H54 (cell line): ENCODE measurements at regions not wholly inside any gene's neighbourhood (a gene's known extent, or its start where the extent isn't known, plus 50 kb on each side); places are given as distances from the start of the nearest gene placed in this dataset.
"Not testable (repeated sequence)": the region's sequence is repeated elsewhere in the genome, so short reads cannot be mapped to it uniquely, and the experiment has no call there.

ENCODE experiments used
- DNase-seq: peaks from one replicate; pipeline ENCODE4 v3.0.0; 2011; ENCODE audit warnings: low spot score, mixed read lengths; ENCODE audit not compliant: insufficient read length
- FAIRE-seq: peaks from 3 replicates; lab custom pipeline; 2011; peaks lifted over from hg19 to GRCh38; lab: Jason Lieb, UNC
- POLR2A ChIP-seq: IDR thresholded peaks from 2 replicates; pipeline ENCODE4 v1.6.1; 2011; ENCODE audit warnings: low read depth, mild to moderate bottlenecking, low read length

- DNase-seq (no peak), FAIRE-seq (no peak)
- TF ChIP-seq POLR2A: no peak
Measured at GRCh38 chr2:183729380-183729779, 605.1 kb downstream of the NUP35 start.

GRCh38 chr2:183740241-183740640 is 616.0 kb downstream of the NUP35 start:
- TF ChIP-seq POLR2A: no peak
- DNase-seq (no peak), FAIRE-seq (no peak)

GRCh38 chr2:183752571-183752970 is 628.3 kb downstream of the NUP35 start:
- FAIRE-seq (no peak), DNase-seq (no peak)
- TF ChIP-seq POLR2A: no peak

- TF ChIP-seq POLR2A: no peak
- DNase-seq: no peak
- no peak for FAIRE-seq
Measured at GRCh38 chr2:183759033-183759432, 634.8 kb downstream of the NUP35 start.

- FAIRE-seq: no peak
Measured at GRCh38 chr2:183773775-183774174, 649.5 kb downstream of the NUP35 start.

GRCh38 chr2:183780072-183780471 is 655.8 kb downstream of the NUP35 start:
- no peak for DNase-seq
- no peak for TF ChIP-seq POLR2A
- FAIRE-seq: no peak

More at GRCh38 chr2:183773775-183774174, 649.5 kb downstream of the NUP35 start:
- no peak for TF ChIP-seq POLR2A
- no peak for DNase-seq

- FAIRE-seq (no peak), DNase-seq (no peak)
- no peak for TF ChIP-seq POLR2A
Measured at GRCh38 chr2:183782436-183782835, 658.2 kb downstream of the NUP35 start.

- not testable (repeated sequence) for FAIRE-seq, DNase-seq
Measured at GRCh38 chr2:183788796-183789195, 664.6 kb downstream of the NUP35 start.

GRCh38 chr2:183792165-183792924 is 668.1 kb downstream of the NUP35 start:
- DNase-seq, FAIRE-seq: not testable (repeated sequence)

- no peak for FAIRE-seq
- no peak for DNase-seq
- no peak for TF ChIP-seq POLR2A
Measured at GRCh38 chr2:183798535-183798934, 674.3 kb downstream of the NUP35 start.

GRCh38 chr2:183799761-183800160 is 675.5 kb downstream of the NUP35 start:
- TF ChIP-seq POLR2A: no peak
- FAIRE-seq (no peak), DNase-seq (no peak)

- FAIRE-seq: no peak
- no peak for TF ChIP-seq POLR2A
- no peak for DNase-seq
Measured at GRCh38 chr2:183803596-183803995, 679.4 kb downstream of the NUP35 start.

GRCh38 chr2:183807870-183808269 is 683.6 kb downstream of the NUP35 start:
- no peak for TF ChIP-seq POLR2A
- DNase-seq (no peak), FAIRE-seq (no peak)

GRCh38 chr2:183809404-183809803 is 685.2 kb downstream of the NUP35 start:
- DNase-seq (no peak), FAIRE-seq (no peak)
- TF ChIP-seq POLR2A: no peak

GRCh38 chr2:183811281-183811680 is 687.0 kb downstream of the NUP35 start:
- TF ChIP-seq POLR2A: no peak
- DNase-seq (no peak), FAIRE-seq (no peak)
